ENCODE measurements at regions not wholly inside any gene's neighbourhood (a gene's known extent, or its start where the extent isn't known, plus 50 kb on each side); places are given as distances from the start of the nearest gene placed in this dataset.

- TF ChIP-seq, protein P1, sequence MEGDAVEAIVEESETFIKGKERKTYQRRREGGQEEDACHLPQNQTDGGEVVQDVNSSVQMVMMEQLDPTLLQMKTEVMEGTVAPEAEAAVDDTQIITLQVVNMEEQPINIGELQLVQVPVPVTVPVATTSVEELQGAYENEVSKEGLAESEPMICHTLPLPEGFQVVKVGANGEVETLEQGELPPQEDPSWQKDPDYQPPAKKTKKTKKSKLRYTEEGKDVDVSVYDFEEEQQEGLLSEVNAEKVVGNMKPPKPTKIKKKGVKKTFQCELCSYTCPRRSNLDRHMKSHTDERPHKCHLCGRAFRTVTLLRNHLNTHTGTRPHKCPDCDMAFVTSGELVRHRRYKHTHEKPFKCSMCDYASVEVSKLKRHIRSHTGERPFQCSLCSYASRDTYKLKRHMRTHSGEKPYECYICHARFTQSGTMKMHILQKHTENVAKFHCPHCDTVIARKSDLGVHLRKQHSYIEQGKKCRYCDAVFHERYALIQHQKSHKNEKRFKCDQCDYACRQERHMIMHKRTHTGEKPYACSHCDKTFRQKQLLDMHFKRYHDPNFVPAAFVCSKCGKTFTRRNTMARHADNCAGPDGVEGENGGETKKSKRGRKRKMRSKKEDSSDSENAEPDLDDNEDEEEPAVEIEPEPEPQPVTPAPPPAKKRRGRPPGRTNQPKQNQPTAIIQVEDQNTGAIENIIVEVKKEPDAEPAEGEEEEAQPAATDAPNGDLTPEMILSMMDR (IDR thresholded peaks at IDR 0.05): no peak
- TF ChIP-seq EP300 (IDR thresholded peaks at IDR 0.05): no peak
Observed at GRCh38 chr21:19224090-19224489, 820.5 kb upstream of the TMPRSS15 start.
